GM12875 (cell line): ENCODE measurements at regions not wholly inside any gene's neighbourhood (a gene's known extent, or its start where the extent isn't known, plus 50 kb on each side); places are given as distances from the start of the nearest gene placed in this dataset.

Experiments
- H3K4me3 ChIP-seq: one replicate; pipeline ENCODE4 v1.5.1; 2011; ENCODE audit warnings: low read depth, low read length, control low read depth
- CTCF ChIP-seq: IDR thresholded peaks from 2 replicates; pipeline ENCODE4 v1.5.1; 2011; ENCODE audit warnings: low read depth, mild to moderate bottlenecking, control low read depth, inconsistent platforms, low read length, moderate library complexity, borderline replicate concordance; ENCODE audit not compliant: insufficient read depth

GRCh38 chr5:2387634-2388325 is 363.7 kb downstream of the IRX2 start:
- no peak overlapping the region for H3K4me3 ChIP-seq
- no peak for TF ChIP-seq CTCF

GRCh38 chr5:2387250-2387633 is 364.2 kb downstream of the IRX2 start:
- no peak for TF ChIP-seq CTCF
- H3K4me3 ChIP-seq: no peak overlapping the region

- H3K4me3 ChIP-seq: no peak overlapping the region
- TF ChIP-seq CTCF: no peak
Measured at GRCh38 chr5:2385818-2386217, 365.7 kb downstream of the IRX2 start.

GRCh38 chr5:2383698-2384065 is 367.8 kb downstream of the IRX2 start:
- H3K4me3 ChIP-seq: no peak overlapping the region
- TF ChIP-seq CTCF: no peak

GRCh38 chr5:2382776-2383697 is 368.4 kb downstream of the IRX2 start:
- TF ChIP-seq CTCF: no peak
- no peak overlapping the region for H3K4me3 ChIP-seq

GRCh38 chr5:2381861-2382260 is 369.6 kb downstream of the IRX2 start:
- no peak for TF ChIP-seq CTCF
- no peak overlapping the region for H3K4me3 ChIP-seq

- TF ChIP-seq CTCF: no peak
- no peak overlapping the region for H3K4me3 ChIP-seq
Measured at GRCh38 chr5:2381070-2381469, 370.4 kb downstream of the IRX2 start.
